ENCODE measurements at regions not wholly inside any gene's neighbourhood (a gene's known extent, or its start where the extent isn't known, plus 50 kb on each side); places are given as distances from the start of the nearest gene placed in this dataset.

GRCh38 chr2:56540467-56540866, 356.7 kb downstream of the CCDC85A start:
- in situ Hi-C loops (cut with MboI; ENCODE audit: low sequenced_read_pairs, unreplicated experiment): no loop called here
- TF ChIP-seq CTCF (IDR thresholded peaks at IDR 0.05; ENCODE audit: borderline replicate concordance, control extremely low read depth, extremely low read depth, insufficient read depth, missing control alignments): no peak
- DNase-seq (ENCODE audit: low spot score): no peak

- in situ Hi-C loops (cut with MboI; ENCODE audit: low sequenced_read_pairs, unreplicated experiment): no loop called here
- no peak for TF ChIP-seq CTCF (IDR thresholded peaks at IDR 0.05; ENCODE audit: borderline replicate concordance, control extremely low read depth, extremely low read depth, insufficient read depth, missing control alignments)
- DNase-seq (ENCODE audit: low spot score): no peak
These were observed 357.1 kb downstream of the CCDC85A start for GRCh38 chr2:56540916-56541315.

- in situ Hi-C loops (cut with MboI; ENCODE audit: low sequenced_read_pairs, unreplicated experiment): no loop called here
- TF ChIP-seq CTCF (IDR thresholded peaks at IDR 0.05; ENCODE audit: borderline replicate concordance, control extremely low read depth, extremely low read depth, insufficient read depth, missing control alignments): no peak
- no peak for DNase-seq (ENCODE audit: low spot score)
These were observed 358.4 kb downstream of the CCDC85A start for GRCh38 chr2:56542213-56542612.

- in situ Hi-C loops (cut with MboI; ENCODE audit: low sequenced_read_pairs, unreplicated experiment): no loop called here
- TF ChIP-seq CTCF (IDR thresholded peaks at IDR 0.05; ENCODE audit: borderline replicate concordance, control extremely low read depth, extremely low read depth, insufficient read depth, missing control alignments): no peak
- no peak for DNase-seq (ENCODE audit: low spot score)
These were observed 381.4 kb downstream of the CCDC85A start for GRCh38 chr2:56565143-56565542.

GRCh38 chr2:56571074-56571473, 387.3 kb downstream of the CCDC85A start:
- TF ChIP-seq CTCF (IDR thresholded peaks at IDR 0.05; ENCODE audit: borderline replicate concordance, control extremely low read depth, extremely low read depth, insufficient read depth, missing control alignments): no peak
- in situ Hi-C loops (cut with MboI; ENCODE audit: low sequenced_read_pairs, unreplicated experiment): no loop called here
- no peak for DNase-seq (ENCODE audit: low spot score)

- no peak for TF ChIP-seq CTCF (IDR thresholded peaks at IDR 0.05; ENCODE audit: borderline replicate concordance, control extremely low read depth, extremely low read depth, insufficient read depth, missing control alignments)
These were observed 392.2 kb downstream of the CCDC85A start for GRCh38 chr2:56576001-56576400.

GRCh38 chr2:56580242-56580641, 396.5 kb downstream of the CCDC85A start:
- DNase-seq (ENCODE audit: low spot score): no peak
- in situ Hi-C loops (cut with MboI; ENCODE audit: low sequenced_read_pairs, unreplicated experiment): no loop called here
- no peak for TF ChIP-seq CTCF (IDR thresholded peaks at IDR 0.05; ENCODE audit: borderline replicate concordance, control extremely low read depth, extremely low read depth, insufficient read depth, missing control alignments)

More at GRCh38 chr2:56576001-56576400, 392.2 kb downstream of the CCDC85A start:
- in situ Hi-C loops (cut with MboI; ENCODE audit: low sequenced_read_pairs, unreplicated experiment): no loop called here
- DNase-seq (ENCODE audit: low spot score): no peak

Measured in GM13976 (cell line).